HG02884 (cell line): ENCODE measurements at regions not wholly inside any gene's neighbourhood (a gene's known extent, or its start where the extent isn't known, plus 50 kb on each side); places are given as distances from the start of the nearest gene placed in this dataset.

Source experiments
- ATAC-seq: cut with Tn5 transposase; IDR thresholded peaks from one replicate; pipeline ENCODE4 v1.9.1; 2021; ENCODE audit warnings: mild to moderate bottlenecking, moderate library complexity; ENCODE audit not compliant: unreplicated experiment

DNA sequence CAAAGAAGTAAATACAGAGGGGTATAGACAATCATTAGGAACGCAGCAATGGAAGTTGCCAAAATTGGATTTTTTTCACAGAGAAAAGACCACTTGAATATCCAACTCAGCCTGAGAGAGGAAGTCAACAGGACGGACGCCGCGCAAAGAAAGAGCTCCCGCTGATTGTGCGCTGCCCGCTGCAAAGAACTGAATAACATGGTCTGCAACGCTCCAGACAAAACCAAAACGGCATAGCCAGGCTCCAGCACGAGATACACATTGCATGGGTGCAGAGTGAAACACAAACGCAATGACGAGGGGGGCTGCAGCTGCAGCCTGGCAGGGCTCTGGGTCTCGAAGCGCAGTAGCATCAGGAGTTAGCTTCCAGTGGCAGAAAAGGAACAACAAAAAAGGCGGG, 113.9 kb upstream of the MGMT start:
- ATAC-seq = no peak

DNA sequence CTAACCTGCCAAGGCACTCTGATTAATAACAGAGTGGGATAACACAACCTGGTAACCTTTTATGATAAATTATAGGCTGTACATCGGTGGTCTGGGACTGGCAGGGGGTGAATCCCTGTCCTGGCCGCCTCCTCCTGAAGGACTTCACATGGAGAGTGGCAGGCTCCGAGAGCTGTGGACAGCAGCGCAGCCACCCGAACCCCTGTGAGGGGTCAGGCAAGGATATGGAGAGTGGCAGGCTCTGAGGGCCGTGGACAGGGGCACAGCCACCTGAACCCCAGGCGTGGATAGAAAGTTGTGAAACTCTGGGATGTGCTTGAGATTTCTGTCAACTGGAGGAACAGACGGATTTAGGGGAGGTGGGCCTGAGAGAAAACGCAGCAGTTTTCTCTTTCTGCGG, 107.0 kb upstream of the MGMT start:
- ATAC-seq = no peak

DNA sequence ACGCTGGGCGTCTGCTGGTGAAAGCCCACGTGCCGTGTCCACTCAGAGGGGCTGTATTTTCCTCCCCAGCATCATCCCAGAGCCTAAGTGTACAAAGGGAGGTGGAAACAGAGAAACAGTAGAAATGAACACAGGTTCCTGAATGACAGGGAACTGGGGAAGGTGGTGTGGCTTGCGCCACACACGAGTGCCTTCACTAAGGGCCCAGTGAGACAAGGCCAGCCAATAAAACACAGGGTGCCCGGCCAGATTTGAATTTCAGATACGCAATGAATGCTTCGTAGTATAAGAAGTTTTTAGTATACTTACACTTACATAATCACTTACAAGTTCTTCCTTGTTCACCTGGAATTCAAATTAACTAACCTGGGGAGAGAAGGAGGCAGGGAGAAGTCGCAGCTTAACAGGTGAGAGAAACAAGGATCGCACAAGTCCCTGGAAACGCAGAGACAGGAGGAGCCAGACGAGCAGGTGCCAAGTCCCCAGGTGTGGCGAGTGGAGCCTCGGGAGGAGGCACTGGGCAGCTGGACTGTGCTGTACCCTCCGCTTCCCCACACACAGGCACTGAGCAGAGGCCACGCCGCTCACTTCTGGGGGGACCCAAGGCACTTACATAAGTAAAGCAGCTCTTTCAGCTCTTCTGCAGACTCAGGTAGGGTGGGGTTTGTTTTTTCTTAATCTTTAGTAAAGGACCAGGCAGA, 105.2 kb upstream of the MGMT start:
- ATAC-seq = no peak

DNA sequence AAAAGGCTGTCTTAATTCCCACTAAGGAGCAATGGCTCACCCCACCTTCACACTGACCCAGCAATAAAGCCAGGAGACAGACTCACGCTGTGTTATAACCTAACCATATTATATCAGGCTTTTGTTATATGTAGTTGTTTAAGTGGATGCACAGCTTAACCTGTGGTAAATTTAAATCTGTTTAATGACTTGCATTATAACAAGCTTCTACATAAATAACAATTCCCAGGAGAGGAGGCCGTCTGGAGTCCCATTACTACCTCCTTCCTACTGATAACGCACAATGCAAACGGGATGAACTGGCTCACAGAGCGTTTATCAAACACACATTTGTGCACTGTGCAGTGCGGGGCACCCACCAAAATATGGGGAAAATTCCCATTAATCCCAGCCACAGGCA, 102.1 kb upstream of the MGMT start:
- ATAC-seq = no peak

DNA sequence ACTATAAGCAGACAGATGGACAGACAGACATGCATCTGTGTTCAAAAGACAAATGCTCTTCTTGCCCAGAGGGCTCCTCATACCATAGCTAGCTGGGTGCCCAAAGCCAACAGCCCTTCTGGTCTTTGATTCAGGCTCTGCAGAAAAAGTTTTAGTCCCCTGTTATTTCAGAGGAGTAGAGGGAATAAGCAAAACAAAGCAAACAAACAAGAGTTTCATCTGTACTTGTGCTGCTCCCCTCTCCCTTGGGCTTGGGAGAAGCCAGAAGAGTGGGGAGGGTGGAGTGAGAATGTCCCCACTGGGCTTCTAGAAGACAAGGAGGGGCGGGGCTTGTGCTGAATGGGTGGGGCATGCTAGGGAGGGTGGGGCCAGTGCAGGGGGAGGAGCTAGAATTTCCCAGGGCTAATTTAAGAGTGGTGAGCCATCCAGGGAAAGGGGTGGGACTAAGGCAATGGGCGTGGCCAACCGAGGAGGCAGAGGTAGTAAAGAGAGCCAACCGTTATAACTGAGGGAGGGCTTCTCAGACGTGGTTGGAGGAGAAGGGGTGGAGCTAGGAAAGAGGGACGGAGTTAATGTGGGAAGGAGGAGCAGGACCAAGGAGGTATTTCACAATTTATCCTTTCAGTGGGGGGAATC, 101.2 kb upstream of the MGMT start:
- ATAC-seq = no peak

DNA sequence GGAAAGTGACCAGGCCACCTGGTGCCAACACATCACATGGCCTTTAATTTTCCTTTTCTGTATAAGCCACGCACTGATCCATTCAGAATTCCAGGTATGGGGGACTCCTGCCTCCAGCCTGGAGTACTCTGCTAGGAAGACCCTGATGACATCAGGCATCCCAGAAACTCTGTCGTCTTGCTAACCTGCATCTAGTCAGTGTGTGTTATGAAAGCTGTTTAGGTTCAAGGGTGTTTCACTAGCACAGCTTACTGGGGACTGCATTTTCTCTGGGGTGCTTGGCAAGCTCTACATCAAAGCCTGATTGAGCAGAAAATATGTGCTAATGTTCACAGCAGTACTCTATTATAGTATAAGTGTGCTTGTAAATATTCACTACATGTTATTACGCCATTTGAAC, 100.6 kb upstream of the MGMT start:
- no peak for ATAC-seq

DNA sequence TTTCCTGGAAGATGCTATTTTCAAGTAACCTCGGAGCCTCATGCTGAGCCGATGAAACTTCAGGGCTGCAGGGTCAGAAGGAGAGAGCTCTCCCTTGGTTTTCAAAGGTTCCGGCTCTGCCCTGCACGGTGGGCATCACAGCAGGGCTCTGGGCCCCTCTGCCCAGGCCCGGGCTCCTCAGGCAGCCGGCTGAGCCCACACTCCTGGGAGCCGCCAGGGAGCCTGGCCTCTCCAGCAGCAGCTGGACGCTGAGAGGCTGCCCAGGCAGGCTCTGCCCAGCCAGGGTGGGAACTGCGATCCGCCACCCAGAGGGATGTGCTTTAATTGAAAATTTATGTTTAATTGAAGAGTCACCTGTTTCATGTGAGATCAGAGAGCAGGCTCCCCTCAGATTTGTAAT, 97.5 kb upstream of the MGMT start:
- ATAC-seq = no peak

DNA sequence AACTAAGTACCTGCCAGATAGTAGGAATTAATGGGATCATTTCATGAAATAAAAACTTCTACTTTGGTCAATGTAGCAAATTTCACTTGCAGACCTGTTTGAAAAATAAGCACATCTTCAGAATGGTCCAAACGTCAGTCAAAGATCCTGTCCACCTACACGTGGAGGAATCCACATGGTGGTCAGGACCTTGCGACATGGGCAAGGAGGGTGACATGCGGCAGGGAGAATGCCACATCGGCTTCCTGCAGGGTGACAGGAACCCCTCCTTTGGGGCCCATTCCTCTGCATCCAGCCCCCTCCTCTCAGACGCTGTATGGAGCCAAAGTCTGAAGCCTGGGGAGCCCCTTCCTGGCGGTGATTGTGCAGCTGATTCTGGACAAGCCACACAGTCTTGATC, 95.5 kb upstream of the MGMT start:
- ATAC-seq = no peak

DNA sequence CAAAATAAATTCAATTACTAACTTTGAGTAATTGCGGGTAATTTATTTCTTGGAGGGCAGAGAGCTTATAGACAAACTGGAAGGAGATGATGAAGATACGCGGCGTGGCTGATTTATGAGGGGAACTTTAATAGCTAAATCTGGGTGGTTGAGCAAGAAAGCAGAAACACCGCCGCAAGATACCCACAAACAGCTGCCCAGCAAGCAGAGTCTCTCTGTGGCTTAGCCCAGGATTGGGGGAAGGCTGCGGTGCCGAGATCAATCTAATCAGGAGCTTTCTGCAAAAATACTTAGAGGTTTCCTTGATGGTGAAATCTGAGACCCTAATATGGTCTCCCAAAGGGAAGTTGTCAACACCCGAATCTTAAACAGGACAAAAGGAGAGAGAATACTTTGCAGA, 94.9 kb upstream of the MGMT start:
- no peak for ATAC-seq

DNA sequence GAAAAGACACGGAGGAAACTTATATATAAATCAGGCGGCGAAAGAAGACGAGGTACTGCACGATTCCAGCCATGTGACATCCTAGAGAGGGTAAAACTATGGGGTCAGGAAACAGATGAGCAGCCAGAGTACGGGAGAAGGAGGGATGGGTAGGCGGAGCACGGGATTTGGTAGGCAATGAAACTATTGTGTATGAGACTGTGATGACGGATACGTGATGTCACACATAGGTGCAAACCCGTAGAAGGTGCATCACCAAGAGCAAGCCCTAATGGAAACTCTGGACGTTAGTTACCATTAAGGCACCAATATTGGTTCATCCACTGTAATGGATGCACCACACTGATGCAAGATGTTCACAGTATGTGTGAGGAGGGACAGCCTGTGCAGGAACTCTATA, 93.8 kb upstream of the MGMT start:
- no peak for ATAC-seq

DNA sequence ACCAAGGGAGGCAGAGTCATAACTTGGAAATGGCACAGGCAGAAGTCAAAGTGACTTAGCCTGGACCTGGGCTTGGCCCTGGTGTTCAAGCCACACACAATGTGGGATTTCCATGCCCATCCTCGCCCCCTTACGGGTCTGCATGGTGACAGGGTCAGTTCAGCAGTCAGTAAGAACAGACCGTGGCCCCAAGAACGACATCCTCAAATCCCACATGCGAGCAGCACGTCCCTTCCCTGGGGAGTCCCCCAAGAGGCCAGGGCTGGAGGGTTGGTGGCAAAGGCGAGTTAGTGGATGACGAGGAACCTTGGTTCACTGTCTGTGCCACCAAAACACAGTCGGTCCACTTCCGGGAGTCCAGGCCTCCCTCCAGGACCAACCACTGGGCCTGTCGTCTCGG, 93.3 kb upstream of the MGMT start:
- ATAC-seq = no peak

DNA sequence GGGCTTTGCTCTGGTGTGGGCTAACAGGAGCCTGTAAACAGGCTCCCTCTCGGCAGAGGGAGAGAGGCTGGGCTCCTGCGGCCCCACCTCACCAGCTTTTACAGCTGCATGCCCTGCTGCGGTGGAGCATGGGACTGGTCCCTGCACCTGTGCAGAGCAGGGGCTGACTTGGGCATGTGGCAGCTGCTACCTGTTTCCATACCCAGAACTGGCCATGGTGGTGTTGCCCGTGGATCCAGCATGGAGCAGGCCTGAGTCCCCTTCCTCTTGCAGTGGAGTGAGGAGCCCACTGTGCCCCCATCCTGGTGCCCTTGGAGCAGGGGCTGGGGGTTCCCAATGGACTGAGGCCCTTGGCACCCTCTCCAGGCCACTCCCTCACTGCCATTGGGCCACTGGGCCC, 91.9 kb upstream of the MGMT start:
- no peak for ATAC-seq

DNA sequence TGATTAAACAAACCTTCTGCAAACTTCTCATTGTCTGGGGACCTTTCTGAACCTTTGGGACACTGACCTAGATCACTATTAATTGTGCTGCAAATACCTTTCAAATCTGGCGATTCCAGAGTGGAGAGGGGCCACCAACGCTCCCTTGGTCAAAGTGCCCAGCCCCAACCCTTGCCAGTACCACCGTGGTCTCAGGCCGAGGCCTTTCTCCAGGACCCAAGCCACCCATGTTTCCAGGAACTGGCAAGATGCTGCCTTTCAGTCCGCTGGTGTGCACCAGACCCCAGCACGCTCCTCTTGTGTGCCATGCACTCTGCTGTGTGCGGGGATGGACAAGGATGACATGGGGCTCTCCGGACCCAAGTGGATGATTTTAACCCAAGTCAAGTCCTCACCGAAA, 91.1 kb upstream of the MGMT start:
- no peak for ATAC-seq

DNA sequence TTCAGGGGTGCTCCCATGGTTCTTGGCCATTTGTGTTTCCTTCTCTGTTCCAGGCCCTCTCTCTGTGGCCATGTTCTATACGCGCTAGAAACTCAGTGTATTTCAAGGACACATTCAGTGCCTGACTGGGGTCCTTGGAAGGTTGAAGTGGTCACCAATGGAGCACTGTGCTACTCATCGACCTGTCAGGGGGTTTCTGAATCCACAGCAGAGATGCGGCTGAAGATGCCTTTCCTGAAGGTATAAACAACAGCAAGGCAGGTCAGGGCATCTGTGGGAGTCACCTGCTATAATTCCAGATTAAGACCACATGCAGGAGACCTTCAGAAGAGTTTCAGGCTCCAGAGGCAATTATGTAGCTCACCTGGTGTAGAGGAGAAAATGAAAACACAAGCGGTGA, 86.8 kb upstream of the MGMT start:
- no peak for ATAC-seq

DNA sequence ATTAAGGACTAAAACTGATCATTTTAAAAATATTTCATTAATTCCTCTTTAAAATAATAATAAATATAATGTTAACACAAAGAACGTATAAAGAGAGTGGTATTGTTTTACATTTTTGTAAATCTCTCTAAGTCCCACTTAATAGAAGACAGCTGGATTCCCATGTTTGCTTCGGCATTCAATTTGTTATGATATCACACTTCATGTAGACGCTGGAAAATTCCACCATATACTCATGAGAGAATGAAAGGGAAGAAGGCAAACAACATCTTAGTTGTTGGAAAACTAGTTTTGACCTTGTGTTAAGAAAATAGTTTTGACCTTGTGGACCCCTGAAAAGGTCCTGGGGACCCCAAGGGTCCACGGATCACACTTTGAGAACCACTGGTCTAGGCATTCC, 85.3 kb upstream of the MGMT start:
- no peak for ATAC-seq

DNA sequence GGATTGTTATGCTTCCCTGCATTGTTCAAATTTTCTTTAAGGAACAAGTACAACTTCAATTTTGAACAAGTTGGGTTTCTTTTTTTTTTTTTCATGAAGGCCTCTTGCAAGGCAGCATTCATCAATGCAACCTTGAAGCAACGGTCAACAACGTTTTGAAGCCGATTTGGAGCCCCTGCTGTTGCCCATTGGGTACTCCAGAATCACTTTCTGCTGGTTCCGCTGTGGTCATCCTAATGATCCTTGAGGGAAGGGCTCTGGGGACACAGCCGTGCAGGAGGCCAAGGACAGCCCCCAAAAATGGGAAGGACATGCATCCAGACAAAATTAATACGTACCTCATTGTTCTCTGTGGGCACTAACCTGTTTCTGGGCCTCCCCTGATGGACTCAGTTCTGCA, 84.6 kb upstream of the MGMT start:
- no peak for ATAC-seq

DNA sequence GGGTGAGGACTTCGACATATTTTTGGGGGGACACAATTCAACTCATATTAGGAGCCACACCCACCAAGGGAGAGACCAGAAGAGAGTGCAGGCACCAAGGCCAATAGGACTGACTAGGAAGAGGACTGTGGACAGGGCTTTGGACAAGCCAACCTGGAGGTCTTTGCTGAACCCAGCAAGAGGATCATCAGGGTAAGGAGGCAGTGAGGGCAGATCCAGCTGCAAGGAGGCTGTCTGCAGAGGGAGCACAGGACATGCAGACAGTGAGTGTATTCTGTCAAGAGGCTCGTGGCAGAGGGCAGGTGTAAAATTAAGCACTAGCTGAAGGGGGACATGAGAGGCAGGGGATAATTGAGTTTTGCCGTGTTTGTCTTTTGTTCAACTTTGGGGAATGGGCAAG, 83.4 kb upstream of the MGMT start:
- ATAC-seq = no peak

DNA sequence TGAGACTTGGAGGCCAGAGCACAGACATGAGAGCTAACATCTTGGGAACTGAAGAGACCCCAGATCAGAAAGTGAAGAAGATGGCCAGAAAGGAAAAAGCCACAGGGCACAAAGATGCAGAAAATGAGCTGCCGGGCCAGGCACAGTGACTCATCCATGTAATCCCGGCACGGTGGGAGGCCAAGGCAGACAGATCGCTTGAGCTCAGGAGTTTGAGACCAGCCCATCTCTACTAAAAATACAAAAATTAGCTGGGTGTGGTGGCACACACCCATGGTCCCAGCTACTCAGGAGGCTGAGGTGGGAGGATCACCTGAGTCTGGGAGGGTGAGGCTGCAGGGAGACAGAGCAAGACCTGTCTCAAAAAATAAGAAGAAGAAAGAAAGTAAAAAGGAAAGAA, 81.4 kb upstream of the MGMT start:
- ATAC-seq = no peak

DNA sequence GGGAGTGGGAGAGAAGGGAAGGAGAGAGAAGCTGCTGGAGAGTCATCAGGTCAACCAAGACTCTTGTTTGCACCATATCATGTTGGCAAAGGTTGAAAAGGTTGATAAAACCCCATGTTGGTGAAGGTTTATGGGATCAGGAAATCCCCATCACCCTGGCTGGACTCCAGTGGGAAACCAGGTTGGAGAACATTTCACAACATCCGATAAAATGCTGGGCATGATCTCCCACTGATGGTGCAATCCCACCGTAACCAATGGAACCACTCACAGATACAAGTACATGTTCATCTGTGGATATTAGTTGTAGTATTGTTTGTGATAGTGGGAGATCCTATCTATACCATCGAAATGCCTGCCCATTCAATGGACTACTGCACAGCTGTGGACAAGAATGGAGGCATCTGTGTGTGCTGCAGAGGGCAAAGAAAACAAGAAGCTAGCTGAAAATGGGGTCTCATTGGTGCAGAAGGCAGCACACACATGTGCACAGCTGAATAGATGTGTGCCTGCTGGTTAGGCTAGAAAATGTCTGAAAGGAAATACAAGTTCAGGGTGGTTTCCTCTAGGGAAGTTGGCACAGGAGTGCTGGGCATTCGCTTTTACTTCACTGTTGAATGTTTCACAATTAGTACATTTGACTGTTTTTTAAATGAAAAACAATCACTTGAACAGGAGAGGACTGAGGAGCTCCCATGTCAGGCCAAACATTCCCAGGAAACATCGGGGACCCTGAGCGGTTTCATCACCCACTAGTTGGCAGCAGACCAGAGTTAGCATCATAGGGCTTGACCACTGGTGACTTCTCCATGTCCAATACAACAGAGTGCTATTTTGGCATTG, 80.4 kb upstream of the MGMT start:
- no peak for ATAC-seq

DNA sequence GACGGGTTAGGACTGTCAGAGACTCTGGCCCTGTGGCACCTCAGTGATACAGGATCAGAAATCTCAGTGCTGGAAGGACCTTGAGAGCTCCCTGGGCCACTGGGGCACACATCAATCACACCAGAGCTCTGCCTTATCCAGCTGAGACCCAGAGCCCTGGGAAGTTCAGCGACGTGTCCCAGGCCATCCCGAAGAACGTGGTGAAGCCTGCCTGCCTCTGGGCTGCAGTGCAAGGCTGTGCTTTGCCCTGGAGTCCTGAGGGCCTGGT, 79.8 kb upstream of the MGMT start:
- no peak for ATAC-seq

DNA sequence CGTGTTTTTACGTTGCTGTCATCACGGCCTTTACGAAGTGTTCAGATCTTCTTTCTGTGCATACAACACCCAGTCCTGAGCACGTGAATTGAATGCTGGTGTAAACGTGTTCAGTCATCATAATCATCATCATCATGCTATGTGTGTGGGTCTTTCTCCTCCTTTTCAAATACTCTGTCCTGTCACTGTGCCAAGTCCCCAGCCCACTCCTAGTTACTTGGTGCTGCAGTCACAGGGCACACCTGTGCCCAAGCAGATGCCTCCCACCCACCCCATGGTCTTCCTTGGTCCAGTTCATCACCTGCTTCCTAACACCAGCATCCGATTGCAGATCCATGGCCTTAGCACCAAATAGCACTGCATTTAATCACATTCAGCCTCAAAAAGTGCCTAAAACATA, 78.6 kb upstream of the MGMT start:
- ATAC-seq = no peak

DNA sequence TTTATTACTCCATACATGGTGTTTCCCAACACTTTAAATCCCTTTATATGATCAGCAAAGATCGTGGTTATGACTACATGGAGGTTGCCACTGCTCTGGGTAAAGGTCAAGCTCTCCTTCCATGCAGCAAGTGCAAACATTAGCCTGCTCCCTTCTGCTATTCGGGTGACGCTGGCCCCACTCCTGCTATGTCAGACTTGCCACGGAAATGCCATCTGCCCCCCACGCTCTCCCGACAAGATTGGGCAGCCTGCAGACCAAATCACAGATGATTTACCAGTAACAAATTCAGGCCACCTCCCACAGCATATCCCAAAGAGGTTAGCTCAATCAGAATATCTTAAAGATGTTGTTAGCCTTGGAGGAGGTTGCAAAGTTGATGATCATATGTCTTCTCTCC, 77.8 kb upstream of the MGMT start:
- no peak for ATAC-seq

DNA sequence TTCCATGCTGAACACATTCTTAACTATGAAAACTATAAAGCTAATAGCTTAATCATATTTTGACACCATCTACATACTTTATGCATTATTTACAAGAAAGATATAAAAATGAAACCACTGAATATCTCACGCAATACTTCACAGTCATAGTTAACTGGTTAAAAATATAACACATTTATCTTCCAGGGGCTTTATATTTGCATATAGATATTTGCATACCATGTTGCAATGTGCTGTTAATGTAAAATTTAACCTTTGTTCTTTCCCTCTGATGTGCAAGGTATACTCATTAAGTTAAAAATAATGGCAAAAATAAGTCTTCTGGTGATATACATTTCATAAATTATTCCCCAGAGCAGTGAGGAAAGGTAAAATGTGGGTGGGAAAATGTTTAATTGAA, 76.9 kb upstream of the MGMT start:
- no peak for ATAC-seq
